SU-DHL-6 (cell line): ENCODE measurements at regions not wholly inside any gene's neighbourhood (a gene's known extent, or its start where the extent isn't known, plus 50 kb on each side); places are given as distances from the start of the nearest gene placed in this dataset.
"Not testable (repeated sequence)": the region's sequence is repeated elsewhere in the genome, so short reads cannot be mapped to it uniquely, and the experiment has no call there.

ENCODE experiments used
- H2AFZ ChIP-seq: fragments of 200-600 bp; sonication (generic); 2 replicates; pipeline ENCODE4 v1.6.1; 2014; ENCODE audit warnings: low read depth, mild to moderate bottlenecking, moderate library complexity, mixed read lengths, antibody characterized with exemption, low read length; ENCODE audit not compliant: severe bottlenecking
- H3F3A ChIP-seq: fragments of 200-600 bp; shearing (Covaris generic); 2 replicates; pipeline ENCODE4 v1.6.0; 2016; ENCODE audit warnings: antibody characterized with exemption, mild to moderate bottlenecking; ENCODE audit not compliant: insufficient read depth
- H3K27ac ChIP-seq: fragments of 200-600 bp; sonication (generic); 2 replicates; pipeline ENCODE4 v1.5.1; 2016; ENCODE audit warnings: low read depth, mild to moderate bottlenecking, low read length, moderate library complexity, mixed read lengths
- H3K27me3 ChIP-seq: fragments of 200-600 bp; sonication (generic), shearing (Covaris generic); 2 replicates; pipeline ENCODE4 v1.6.0; 2014; ENCODE audit warnings: mild to moderate bottlenecking, low read length
- H3K36me3 ChIP-seq: fragments of 200-600 bp; sonication (generic); 2 replicates; pipeline ENCODE4 v1.6.1; 2014; ENCODE audit warnings: mild to moderate bottlenecking, low read length, mixed read lengths
- H3K4me2 ChIP-seq: fragments of 300-600, 200-600 bp; shearing (Covaris generic), sonication (generic); 2 replicates; pipeline ENCODE4 v1.6.0; 2014; ENCODE audit warnings: low read length, low read depth, mild to moderate bottlenecking; ENCODE audit not compliant: poor library complexity, severe bottlenecking
- H3K4me3 ChIP-seq: fragments of 200-600 bp; sonication (generic); 2 replicates; pipeline ENCODE4 v1.5.1; 2014; ENCODE audit warnings: antibody characterized with exemption, low read length, mild to moderate bottlenecking, mixed read lengths; ENCODE audit not compliant: insufficient read depth, poor library complexity, severe bottlenecking
- H3K79me2 ChIP-seq: fragments of 200-600 bp; sonication (generic); 2 replicates; pipeline ENCODE4 v1.6.1; 2014; ENCODE audit warnings: mild to moderate bottlenecking, low read length, moderate library complexity; ENCODE audit not compliant: insufficient read depth
- H3K9ac ChIP-seq: fragments of 200-600 bp; sonication (generic); 2 replicates; pipeline ENCODE4 v1.7.0; 2014; ENCODE audit warnings: mild to moderate bottlenecking, low read length
- H3K9me2 ChIP-seq: fragments of 200-600 bp; sonication (generic); replicated peaks from 2 replicates; pipeline ENCODE4 v1.6.1; 2014; ENCODE audit warnings: low read length; ENCODE audit not compliant: insufficient read depth
- H3K9me3 ChIP-seq: fragments of 200-600 bp; sonication (generic); 2 replicates; pipeline ENCODE4 v1.6.1; 2014; ENCODE audit warnings: low read length, mixed read lengths; ENCODE audit not compliant: insufficient read depth
- H4K20me1 ChIP-seq: fragments of 200-600 bp; sonication (generic); 2 replicates; pipeline ENCODE4 v1.6.1; 2014; ENCODE audit warnings: low read depth, mild to moderate bottlenecking, antibody characterized with exemption, low read length, moderate library complexity, mixed read lengths
- CTCF ChIP-seq: fragments of 200-600 bp; sonication (generic); IDR thresholded peaks from one replicate; pipeline ENCODE4 v1.5.1; 2017; ENCODE audit warnings: antibody characterized with exemption, mild to moderate bottlenecking, low read length, moderate library complexity; ENCODE audit not compliant: insufficient read depth, poor library complexity, severe bottlenecking
- EZH2phosphoT487 ChIP-seq: fragments of 200-600 bp; sonication (generic), shearing (Covaris generic); conservative IDR thresholded peaks from 2 replicates; pipeline ENCODE4 v1.6.1; 2018; ENCODE audit warnings: mild to moderate bottlenecking, antibody characterized with exemption, low read length, moderate library complexity, mixed read lengths

- Histone ChIP-seq H3K4me3 (no peak overlapping the region), H3K4me2 (no peak overlapping the region), H4K20me1 (no peaks in the 10 kb centered on the region), H3K9me3 (no peaks in the 10 kb centered on the region), H3K27ac (no peak overlapping the region), H3K9me2 (no peaks in the 10 kb centered on the region), H3F3A (no peaks in the 10 kb centered on the region), H3K9ac (no peak overlapping the region), H3K79me2 (no peaks in the 10 kb centered on the region), H3K27me3 (no peaks in the 10 kb centered on the region), H2AFZ (no peak overlapping the region), H3K36me3 (no peaks in the 10 kb centered on the region)
- TF ChIP-seq EZH2phosphoT487 (no peak), CTCF (no peak)
These were observed 205.7 kb upstream of the MAOA start for GRCh38 chrX:43450355-43450754.

- not testable (repeated sequence) for H3K4me2 ChIP-seq, H3K27ac ChIP-seq, H2AFZ ChIP-seq, H3K4me3 ChIP-seq, H3K9me3 ChIP-seq, H3K36me3 ChIP-seq, H3K27me3 ChIP-seq, H3K79me2 ChIP-seq, H3K9ac ChIP-seq, H4K20me1 ChIP-seq, H3K9me2 ChIP-seq, H3F3A ChIP-seq
These were observed 204.0 kb upstream of the MAOA start for GRCh38 chrX:43451976-43452686.

- Histone ChIP-seq H3K4me3 (no peak overlapping the region), H3K9ac (no peak overlapping the region), H3K4me2 (no peak overlapping the region), H4K20me1 (no peaks in the 10 kb centered on the region), H3K27ac (no peak overlapping the region), H3K9me3 (no peaks in the 10 kb centered on the region), H3K36me3 (no peaks in the 10 kb centered on the region), H3K27me3 (no peaks in the 10 kb centered on the region), H2AFZ (no peak overlapping the region), H3K79me2 (no peaks in the 10 kb centered on the region), H3K9me2 (no peaks in the 10 kb centered on the region), H3F3A (no peaks in the 10 kb centered on the region)
- TF ChIP-seq CTCF, result no peak
- TF ChIP-seq EZH2phosphoT487, result no peak
These were observed 200.0 kb upstream of the MAOA start for GRCh38 chrX:43456063-43456462.

- Histone ChIP-seq H3K27ac (no peak overlapping the region), H3K9me3 (no peaks in the 10 kb centered on the region), H3K79me2 (no peaks in the 10 kb centered on the region), H3K4me2 (no peak overlapping the region), H3K4me3 (no peak overlapping the region), H4K20me1 (no peaks in the 10 kb centered on the region), H3K27me3 (no peaks in the 10 kb centered on the region), H3K9ac (no peak overlapping the region), H2AFZ (no peak overlapping the region), H3K9me2 (no peaks in the 10 kb centered on the region), H3F3A (no peaks in the 10 kb centered on the region), H3K36me3 (no peaks in the 10 kb centered on the region)
- no peak for TF ChIP-seq EZH2phosphoT487
- TF ChIP-seq CTCF, result no peak
These were observed 199.2 kb upstream of the MAOA start for GRCh38 chrX:43456906-43457305.
